ENCODE measurements at regions not wholly inside any gene's neighbourhood (a gene's known extent, or its start where the extent isn't known, plus 50 kb on each side); places are given as distances from the start of the nearest gene placed in this dataset.

DNA sequence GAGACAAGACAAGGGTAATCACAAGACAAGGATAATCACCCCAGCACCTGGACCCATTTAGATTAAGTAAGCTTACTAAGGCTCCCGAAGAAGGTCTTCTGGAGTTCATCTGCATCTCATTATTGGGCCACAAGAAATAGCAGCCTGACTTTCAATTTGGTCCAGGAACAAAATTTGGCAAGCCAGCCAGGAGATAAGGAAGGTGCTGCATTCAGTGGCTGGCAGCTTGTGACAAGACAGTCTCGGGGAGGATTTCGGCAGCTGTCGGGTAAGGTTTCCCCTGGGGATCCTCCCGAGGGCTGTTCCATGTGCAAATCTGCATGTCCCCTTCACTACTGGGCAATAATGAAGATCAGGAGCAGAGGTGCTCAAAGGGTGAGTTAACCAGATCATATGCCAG is 195.2 kb downstream of the FCRL5 start:
- no peak for TF ChIP-seq EZH2 (IDR thresholded peaks at IDR 0.05; ENCODE audit: borderline replicate concordance, low read depth, low read length, poor library complexity, severe bottlenecking)
- TF ChIP-seq, protein P1, sequence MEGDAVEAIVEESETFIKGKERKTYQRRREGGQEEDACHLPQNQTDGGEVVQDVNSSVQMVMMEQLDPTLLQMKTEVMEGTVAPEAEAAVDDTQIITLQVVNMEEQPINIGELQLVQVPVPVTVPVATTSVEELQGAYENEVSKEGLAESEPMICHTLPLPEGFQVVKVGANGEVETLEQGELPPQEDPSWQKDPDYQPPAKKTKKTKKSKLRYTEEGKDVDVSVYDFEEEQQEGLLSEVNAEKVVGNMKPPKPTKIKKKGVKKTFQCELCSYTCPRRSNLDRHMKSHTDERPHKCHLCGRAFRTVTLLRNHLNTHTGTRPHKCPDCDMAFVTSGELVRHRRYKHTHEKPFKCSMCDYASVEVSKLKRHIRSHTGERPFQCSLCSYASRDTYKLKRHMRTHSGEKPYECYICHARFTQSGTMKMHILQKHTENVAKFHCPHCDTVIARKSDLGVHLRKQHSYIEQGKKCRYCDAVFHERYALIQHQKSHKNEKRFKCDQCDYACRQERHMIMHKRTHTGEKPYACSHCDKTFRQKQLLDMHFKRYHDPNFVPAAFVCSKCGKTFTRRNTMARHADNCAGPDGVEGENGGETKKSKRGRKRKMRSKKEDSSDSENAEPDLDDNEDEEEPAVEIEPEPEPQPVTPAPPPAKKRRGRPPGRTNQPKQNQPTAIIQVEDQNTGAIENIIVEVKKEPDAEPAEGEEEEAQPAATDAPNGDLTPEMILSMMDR (conservative IDR thresholded peaks at IDR 0.05; ENCODE audit: low read depth, low read length), result no peak
